ENCODE measurements at regions not wholly inside any gene's neighbourhood (a gene's known extent, or its start where the extent isn't known, plus 50 kb on each side); places are given as distances from the start of the nearest gene placed in this dataset.

GRCh38 chr3:34035775-34036174, 237.3 kb downstream of the PDCD6IP start:
- TF ChIP-seq, protein P1, sequence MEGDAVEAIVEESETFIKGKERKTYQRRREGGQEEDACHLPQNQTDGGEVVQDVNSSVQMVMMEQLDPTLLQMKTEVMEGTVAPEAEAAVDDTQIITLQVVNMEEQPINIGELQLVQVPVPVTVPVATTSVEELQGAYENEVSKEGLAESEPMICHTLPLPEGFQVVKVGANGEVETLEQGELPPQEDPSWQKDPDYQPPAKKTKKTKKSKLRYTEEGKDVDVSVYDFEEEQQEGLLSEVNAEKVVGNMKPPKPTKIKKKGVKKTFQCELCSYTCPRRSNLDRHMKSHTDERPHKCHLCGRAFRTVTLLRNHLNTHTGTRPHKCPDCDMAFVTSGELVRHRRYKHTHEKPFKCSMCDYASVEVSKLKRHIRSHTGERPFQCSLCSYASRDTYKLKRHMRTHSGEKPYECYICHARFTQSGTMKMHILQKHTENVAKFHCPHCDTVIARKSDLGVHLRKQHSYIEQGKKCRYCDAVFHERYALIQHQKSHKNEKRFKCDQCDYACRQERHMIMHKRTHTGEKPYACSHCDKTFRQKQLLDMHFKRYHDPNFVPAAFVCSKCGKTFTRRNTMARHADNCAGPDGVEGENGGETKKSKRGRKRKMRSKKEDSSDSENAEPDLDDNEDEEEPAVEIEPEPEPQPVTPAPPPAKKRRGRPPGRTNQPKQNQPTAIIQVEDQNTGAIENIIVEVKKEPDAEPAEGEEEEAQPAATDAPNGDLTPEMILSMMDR (IDR thresholded peaks at IDR 0.05; ENCODE audit: poor library complexity, severe bottlenecking) = no peak
- TF ChIP-seq POLR2AphosphoS5 (IDR thresholded peaks at IDR 0.05) (no peak), SMC3 (conservative IDR thresholded peaks at IDR 0.05; ENCODE audit: poor library complexity) (no peak), EP300 (conservative IDR thresholded peaks at IDR 0.05; ENCODE audit: poor library complexity, severe bottlenecking) (no peak)

Measured in neural cell (in vitro differentiated cells).